ENCODE measurements at regions not wholly inside any gene's neighbourhood (a gene's known extent, or its start where the extent isn't known, plus 50 kb on each side); places are given as distances from the start of the nearest gene placed in this dataset.

DNA sequence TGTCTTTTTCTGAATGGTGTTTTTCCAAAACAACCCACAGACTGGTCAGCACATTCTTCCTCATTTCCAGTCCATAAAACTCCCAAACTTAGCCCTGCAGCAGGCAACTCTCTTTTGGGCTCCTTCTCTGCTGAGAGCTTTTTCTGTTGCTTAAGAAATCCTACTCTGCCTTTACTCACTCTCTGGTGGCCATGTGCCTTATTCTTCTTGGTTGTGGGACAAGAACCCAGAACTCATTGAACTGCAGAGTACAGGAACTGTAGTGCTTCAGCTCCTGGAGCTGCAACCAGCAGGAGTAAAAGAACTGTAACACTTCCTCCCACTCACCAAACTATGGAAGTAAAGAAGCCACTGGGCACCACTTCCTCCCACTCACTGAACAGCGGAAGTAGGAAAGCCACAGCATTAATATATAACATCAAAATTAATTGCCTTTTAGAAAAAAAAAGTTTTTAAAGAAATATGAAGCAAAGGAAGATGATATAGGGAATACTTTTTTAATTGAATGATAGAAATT is 864.1 kb upstream of the PCDH10 start:
- H3K4me1 Mint-ChIP-seq: peaks cover 4% of the 10 kb centered on the region
- peaks cover 8% of the 10 kb centered on the region for H3K36me3 Mint-ChIP-seq
- H3K27ac Mint-ChIP-seq: no peak overlapping the region
- H3K4me3 Mint-ChIP-seq: no peak overlapping the region
- DNase-seq (ENCODE audit: low spot score in 2 of 2, unreplicated experiment in 2 of 2): no peak
- H3K9me3 Mint-ChIP-seq: peaks cover 19% of the 10 kb centered on the region
- TF ChIP-seq CTCF (IDR thresholded peaks at IDR 0.05; ENCODE audit: unreplicated experiment): no peak
- H3K27me3 Mint-ChIP-seq (ENCODE audit: low read depth): no peaks in the 10 kb centered on the region

- no peak for DNase-seq (ENCODE audit: low spot score in 2 of 2, unreplicated experiment in 2 of 2)
- no peak overlapping the region for H3K27ac Mint-ChIP-seq
- TF ChIP-seq CTCF (IDR thresholded peaks at IDR 0.05; ENCODE audit: unreplicated experiment): no peak
- no peaks in the 10 kb centered on the region for H3K36me3 Mint-ChIP-seq
- no peak overlapping the region for H3K4me3 Mint-ChIP-seq
- H3K9me3 Mint-ChIP-seq: no peaks in the 10 kb centered on the region
- no peaks in the 10 kb centered on the region for H3K27me3 Mint-ChIP-seq (ENCODE audit: low read depth)
- peaks cover 3% of the 10 kb centered on the region for H3K4me1 Mint-ChIP-seq
Observed at GRCh38 chr4:132297346-132297745, 851.7 kb upstream of the PCDH10 start.

GRCh38 chr4:132299841-132300240 is 849.3 kb upstream of the PCDH10 start:
- H3K27me3 Mint-ChIP-seq (ENCODE audit: low read depth): no peaks in the 10 kb centered on the region
- no peak overlapping the region for H3K4me3 Mint-ChIP-seq
- no peaks in the 10 kb centered on the region for H3K9me3 Mint-ChIP-seq
- no peak for TF ChIP-seq CTCF (IDR thresholded peaks at IDR 0.05; ENCODE audit: unreplicated experiment)
- no peaks in the 10 kb centered on the region for H3K36me3 Mint-ChIP-seq
- no peak overlapping the region for H3K27ac Mint-ChIP-seq
- DNase-seq (ENCODE audit: low spot score in 2 of 2, unreplicated experiment in 2 of 2): no peak
- peaks cover 24% of the 10 kb centered on the region for H3K4me1 Mint-ChIP-seq

GRCh38 chr4:132312521-132312920 is 836.6 kb upstream of the PCDH10 start:
- Mint-ChIP-seq H3K36me3 (peaks cover 3% of the 10 kb centered on the region), H3K9me3 (peaks cover 3% of the 10 kb centered on the region), H3K4me1 (peaks cover 5% of the 10 kb centered on the region), H3K4me3 (no peak overlapping the region), H3K27ac (no peak overlapping the region), H3K27me3 (ENCODE audit: low read depth) (no peaks in the 10 kb centered on the region)
- no peak for DNase-seq (ENCODE audit: low spot score in 2 of 2, unreplicated experiment in 2 of 2)
- no peak for TF ChIP-seq CTCF (IDR thresholded peaks at IDR 0.05; ENCODE audit: unreplicated experiment)

DNA sequence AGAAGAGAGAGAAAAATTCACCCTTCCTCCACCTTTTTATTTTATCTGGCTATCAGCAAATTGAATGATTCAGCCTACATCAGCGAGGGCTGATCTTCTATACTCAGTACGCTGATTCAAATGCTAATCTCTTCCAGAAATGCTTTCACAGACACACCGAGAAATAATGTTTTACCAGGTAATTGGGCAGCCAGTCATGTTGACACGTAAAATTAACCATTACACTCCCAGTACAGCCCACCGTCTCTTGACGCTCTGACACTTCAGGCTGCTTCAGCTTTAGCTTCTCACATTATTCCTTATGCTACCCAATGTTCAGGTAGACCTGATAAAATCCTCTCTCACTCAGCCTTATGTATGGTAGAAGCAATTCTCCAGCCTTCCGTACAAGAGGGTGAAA is 835.2 kb upstream of the PCDH10 start:
- no peaks in the 10 kb centered on the region for H3K36me3 Mint-ChIP-seq
- H3K27me3 Mint-ChIP-seq (ENCODE audit: low read depth): no peaks in the 10 kb centered on the region
- no peak overlapping the region for H3K4me3 Mint-ChIP-seq
- no peak for TF ChIP-seq CTCF (IDR thresholded peaks at IDR 0.05; ENCODE audit: unreplicated experiment)
- H3K9me3 Mint-ChIP-seq: no peaks in the 10 kb centered on the region
- no peak for DNase-seq (ENCODE audit: low spot score in 2 of 2, unreplicated experiment in 2 of 2)
- peaks cover 5% of the 10 kb centered on the region for H3K4me1 Mint-ChIP-seq
- no peak overlapping the region for H3K27ac Mint-ChIP-seq

GRCh38 chr4:132316738-132317137 is 832.4 kb upstream of the PCDH10 start:
- H3K27ac Mint-ChIP-seq: no peak overlapping the region
- H3K36me3 Mint-ChIP-seq: no peaks in the 10 kb centered on the region
- no peaks in the 10 kb centered on the region for H3K27me3 Mint-ChIP-seq (ENCODE audit: low read depth)
- no peak for TF ChIP-seq CTCF (IDR thresholded peaks at IDR 0.05; ENCODE audit: unreplicated experiment)
- peaks cover 5% of the 10 kb centered on the region for H3K4me1 Mint-ChIP-seq
- no peaks in the 10 kb centered on the region for H3K9me3 Mint-ChIP-seq
- no peak for DNase-seq (ENCODE audit: low spot score in 2 of 2, unreplicated experiment in 2 of 2)
- H3K4me3 Mint-ChIP-seq: no peak overlapping the region
